GM12874 (cell line): ENCODE measurements at regions not wholly inside any gene's neighbourhood (a gene's known extent, or its start where the extent isn't known, plus 50 kb on each side); places are given as distances from the start of the nearest gene placed in this dataset.

Source experiments
- CTCF ChIP-seq: IDR thresholded peaks from 2 replicates; pipeline ENCODE4 v1.5.1; 2011; ENCODE audit warnings: low read depth, mild to moderate bottlenecking, control low read depth, low read length, moderate library complexity; ENCODE audit not compliant: insufficient read depth

DNA sequence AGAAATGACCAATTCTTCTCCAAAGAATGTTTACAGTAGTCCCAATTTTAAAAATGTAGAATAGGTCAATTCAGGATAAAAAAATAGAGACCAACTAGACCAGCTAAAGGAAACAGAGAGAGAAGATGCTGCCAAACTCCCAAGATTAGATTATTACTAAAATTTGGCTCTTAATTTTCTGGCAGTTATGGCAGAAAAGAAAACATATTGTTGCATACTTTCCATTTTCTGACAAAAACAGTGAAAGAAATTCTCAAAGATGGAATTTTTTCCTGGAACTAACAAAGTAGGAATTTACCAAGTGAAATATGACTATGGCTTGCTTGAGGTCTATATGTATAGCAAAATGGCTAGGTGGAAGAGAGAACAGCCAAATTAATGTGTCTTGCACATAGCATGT, 138.3 kb upstream of the STK17B start:
- TF ChIP-seq CTCF: no peak

DNA sequence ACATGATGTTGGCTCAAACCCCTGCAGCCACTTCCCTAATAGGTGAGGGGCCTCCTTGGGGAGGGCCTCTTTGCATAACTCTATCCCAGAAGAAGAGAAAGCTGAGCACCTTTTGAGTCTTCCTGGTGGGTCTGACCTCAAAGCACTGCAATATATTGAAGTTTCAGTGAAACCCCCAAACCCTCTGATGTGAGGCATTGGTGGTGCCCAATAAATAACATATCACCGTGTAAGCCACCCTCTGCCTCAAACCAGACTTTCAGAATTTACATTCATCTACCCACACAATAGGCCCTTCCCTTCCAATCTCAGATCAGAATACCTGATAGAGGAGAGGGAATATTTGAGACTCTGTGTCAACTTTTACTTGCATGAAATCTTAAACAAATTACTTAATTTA, 142.8 kb upstream of the STK17B start:
- no peak for TF ChIP-seq CTCF

DNA sequence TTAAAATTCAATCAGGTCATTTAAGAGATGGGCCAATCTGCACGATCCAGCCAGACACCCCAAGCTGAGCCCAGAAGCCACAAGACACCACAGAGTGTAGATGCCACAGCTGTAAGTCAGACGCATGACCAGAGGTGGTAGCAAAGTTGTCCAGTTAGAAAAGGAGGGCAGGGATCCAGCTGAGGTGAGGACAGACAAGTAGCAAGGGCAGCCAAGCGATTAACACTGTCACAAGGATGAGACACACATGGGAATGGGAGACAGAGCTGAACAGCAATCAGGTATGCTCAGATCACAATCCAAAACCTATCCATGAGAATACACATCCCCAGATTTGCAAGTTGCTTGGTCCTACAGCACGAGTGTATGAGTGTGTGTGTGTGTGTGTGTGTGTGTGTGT, 143.4 kb upstream of the STK17B start:
- TF ChIP-seq CTCF: no peak

DNA sequence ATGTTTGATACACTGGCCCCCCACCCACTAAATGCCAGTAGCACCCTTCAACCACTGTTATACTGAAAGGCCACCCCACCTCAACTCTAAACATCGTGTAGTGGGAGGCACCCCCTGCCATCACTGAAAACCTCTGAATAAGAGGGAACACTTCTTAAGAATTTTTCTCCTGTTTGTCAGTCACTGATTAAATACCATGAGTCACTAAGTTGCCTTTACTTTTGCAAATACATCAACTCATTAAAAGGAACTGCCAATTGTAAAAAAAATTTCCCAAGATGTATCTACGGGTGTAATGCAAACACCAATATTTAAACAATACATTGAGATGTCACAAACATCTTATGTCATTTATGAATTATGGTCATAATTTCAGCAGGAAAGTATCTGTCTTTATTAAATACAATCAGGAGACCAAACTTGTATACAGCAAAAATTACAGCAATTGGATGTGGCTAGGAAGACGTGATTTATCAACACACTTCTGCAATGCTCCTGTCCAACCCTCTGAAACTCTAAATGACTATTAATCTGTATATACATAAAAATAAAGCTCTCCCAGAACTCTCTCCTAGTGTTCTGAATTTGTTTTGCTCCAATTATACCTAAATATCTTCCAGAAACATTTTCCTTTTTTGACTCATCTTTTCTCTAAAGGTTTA, 144.1 kb upstream of the STK17B start:
- no peak for TF ChIP-seq CTCF

GRCh38 chr2:196316050-196316430, 144.7 kb upstream of the STK17B start:
- no peak for TF ChIP-seq CTCF

- no peak for TF ChIP-seq CTCF
Observed at GRCh38 chr2:196318517-196319377, 147.4 kb upstream of the STK17B start.

DNA sequence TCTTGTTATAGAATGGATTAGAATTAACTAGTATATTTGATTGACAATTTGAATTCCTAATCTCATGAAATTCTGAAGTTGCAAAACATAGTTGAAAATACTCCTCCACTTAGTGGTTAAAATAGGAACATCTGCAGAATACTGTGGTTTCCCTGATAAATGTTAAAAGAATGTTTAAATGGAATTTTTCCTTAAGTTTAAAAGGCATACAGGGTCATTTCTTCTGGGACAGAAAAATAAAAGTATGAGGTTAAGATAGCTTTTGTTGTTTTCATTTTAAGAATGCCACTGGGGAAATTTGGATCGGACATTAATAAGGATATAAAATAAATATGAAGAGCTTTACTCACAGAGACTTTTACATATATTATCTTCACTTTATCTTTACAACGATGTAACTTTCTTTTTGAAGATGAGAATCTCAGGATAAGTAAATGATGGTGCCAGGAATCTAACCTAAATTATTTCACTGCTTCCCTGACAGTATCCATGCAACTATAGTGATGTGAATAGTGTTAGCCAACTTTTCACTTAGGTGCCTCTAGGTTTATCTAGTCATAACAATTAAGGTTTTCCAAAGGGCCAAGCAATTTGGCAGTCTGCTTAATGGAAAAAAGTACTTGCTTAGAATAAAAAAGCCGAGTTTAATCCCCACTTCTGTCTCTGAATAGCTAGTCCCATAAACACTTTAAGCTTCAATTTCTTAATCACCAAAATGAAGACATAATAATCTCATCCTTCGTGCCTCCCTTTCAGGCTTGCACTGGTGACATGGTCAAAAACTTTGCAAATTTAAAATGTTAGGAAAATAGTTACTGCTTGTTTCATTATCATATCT, 151.8 kb upstream of the STK17B start:
- TF ChIP-seq CTCF: no peak
